Trophoblast cell (in vitro differentiated cells and primary cell): ENCODE measurements at regions not wholly inside any gene's neighbourhood (a gene's known extent, or its start where the extent isn't known, plus 50 kb on each side); places are given as distances from the start of the nearest gene placed in this dataset.

Experiments
- DNase-seq, 2 donors: peaks; one replicate each; pipeline ENCODE4 v3.0.0-alpha.2; 2016
- H2AFZ ChIP-seq: 2 replicates; pipeline ENCODE4 v1.6.1; 2013; ENCODE audit warnings: low read length, moderate library complexity, mild to moderate bottlenecking; ENCODE audit not compliant: insufficient read depth, poor library complexity
- H2AK5ac ChIP-seq: 2 replicates; pipeline ENCODE4 v1.6.1; 2013; ENCODE audit warnings: mild to moderate bottlenecking, low read length
- H2BK120ac ChIP-seq: 2 replicates; pipeline ENCODE4 v1.6.1; 2013; ENCODE audit warnings: low read length, mild to moderate bottlenecking, moderate library complexity; ENCODE audit not compliant: insufficient read depth, poor library complexity
- H2BK12ac ChIP-seq: 2 replicates; pipeline ENCODE4 v1.6.1; 2013; ENCODE audit warnings: mild to moderate bottlenecking, low read length, moderate library complexity
- H2BK5ac ChIP-seq: 2 replicates; pipeline ENCODE4 v1.6.1; 2013; ENCODE audit warnings: low read length, low read depth, moderate library complexity, mild to moderate bottlenecking; ENCODE audit not compliant: poor library complexity
- H3K14ac ChIP-seq: 2 replicates; pipeline ENCODE4 v1.6.1; 2013; ENCODE audit warnings: mild to moderate bottlenecking, low read length
- H3K18ac ChIP-seq: 2 replicates; pipeline ENCODE4 v1.6.1; 2013; ENCODE audit warnings: mild to moderate bottlenecking, low read length
- H3K23ac ChIP-seq: 2 replicates; pipeline ENCODE4 v1.6.1; 2013; ENCODE audit warnings: low read length
- H3K27ac ChIP-seq: 2 replicates; pipeline ENCODE4 v1.5.1; 2013; ENCODE audit warnings: low read depth, mild to moderate bottlenecking, inconsistent platforms, low read length, moderate library complexity
- H3K27me3 ChIP-seq: 2 replicates; pipeline ENCODE4 v1.6.1; 2013; ENCODE audit warnings: inconsistent platforms, mild to moderate bottlenecking, low read length, moderate library complexity; ENCODE audit not compliant: insufficient read depth
- H3K36me3 ChIP-seq, 2 experiments: 1 replicate in 1 of 2; 2 replicates in 1 of 2; pipeline ENCODE4 v1.6.1; 2013; ENCODE audit warnings: low read length in 2 of 2, mild to moderate bottlenecking in 2 of 2, moderate library complexity in 1 of 2; ENCODE audit not compliant: insufficient read depth in 2 of 2, control insufficient read depth in 1 of 2
- H3K4ac ChIP-seq: 2 replicates; pipeline ENCODE4 v1.6.1; 2013; ENCODE audit warnings: low read depth, mild to moderate bottlenecking, low read length, moderate library complexity
- H3K4me1 ChIP-seq, 2 experiments: 1 replicate in 1 of 2; 2 replicates in 1 of 2; pipeline ENCODE4 v1.6.1; 2013; ENCODE audit warnings: low read length in 2 of 2, mild to moderate bottlenecking in 2 of 2, moderate library complexity in 1 of 2; ENCODE audit not compliant: insufficient read depth in 2 of 2, control insufficient read depth in 1 of 2
- H3K4me2 ChIP-seq: 2 replicates; pipeline ENCODE4 v1.6.1; 2013; ENCODE audit warnings: inconsistent platforms, mild to moderate bottlenecking, low read length, moderate library complexity
- H3K4me3 ChIP-seq: 2 replicates; pipeline ENCODE4 v1.5.1; 2013; ENCODE audit warnings: mild to moderate bottlenecking, low read depth, low read length, inconsistent platforms
- H3K79me1 ChIP-seq: one replicate; pipeline ENCODE4 v1.6.1; 2013; ENCODE audit warnings: low read length
- H3K79me2 ChIP-seq: 2 replicates; pipeline ENCODE4 v1.6.1; 2013; ENCODE audit warnings: low read length, mild to moderate bottlenecking; ENCODE audit not compliant: control insufficient read depth, insufficient read depth, poor library complexity
- H3K9ac ChIP-seq: 2 replicates; pipeline ENCODE4 v1.6.1; 2013; ENCODE audit warnings: mild to moderate bottlenecking, low read length
- H3K9me3 ChIP-seq: 2 replicates; pipeline ENCODE4 v1.6.1; 2013; ENCODE audit warnings: low read depth, mild to moderate bottlenecking, control low read depth, inconsistent platforms, low read length; ENCODE audit not compliant: insufficient read depth
- H4K12ac ChIP-seq: 2 replicates; pipeline ENCODE4 v1.6.1; 2013; ENCODE audit warnings: low read depth, mild to moderate bottlenecking, low read length, moderate library complexity
- H4K8ac ChIP-seq: 2 replicates; pipeline ENCODE4 v1.6.1; 2013; ENCODE audit warnings: low read depth, mild to moderate bottlenecking, low read length, moderate library complexity
- H4K91ac ChIP-seq: one replicate; pipeline ENCODE4 v1.6.1; 2013; ENCODE audit warnings: low read depth, mild to moderate bottlenecking, low read length, moderate library complexity
- WGBS: extraction: QIAGEN DNeasy Blood & Tissue Kit; methylation state at CpG from one replicate; pipeline ENCODE4 v1.1.7; 2013; ENCODE audit warnings: missing lambda C conversion rate; ENCODE audit not compliant: insufficient read length, insufficient coverage; ENCODE audit errors: extremely low coverage; 5-methylcytosine and 5-hydroxymethylcytosine counted together

GRCh38 chr6:66390393-66390792 is 683.4 kb upstream of the EYS start:
- Histone ChIP-seq H4K91ac (no peak overlapping the region), H3K4me2 (no peak overlapping the region), H3K27me3 (no peaks in the 10 kb centered on the region), H2AK5ac (no peak overlapping the region), H3K18ac (no peak overlapping the region), H2BK5ac (no peak overlapping the region), H3K9me3 (no peaks in the 10 kb centered on the region), H2AFZ (no peak overlapping the region), H3K27ac (no peak overlapping the region), H3K4ac (no peak overlapping the region), H4K8ac (no peak overlapping the region), H3K23ac (no peak overlapping the region), H2BK12ac (no peak overlapping the region), H3K36me3 (no peaks in the 10 kb centered on the region), H4K12ac (no peak overlapping the region), H3K79me2 (no peaks in the 10 kb centered on the region), H3K9ac (no peak overlapping the region), H3K14ac (no peak overlapping the region), H2BK120ac (no peak overlapping the region), H3K4me3 (no peak overlapping the region), H3K4me1 (no peaks in the 10 kb centered on the region), H3K79me1 (no peaks in the 10 kb centered on the region)
- DNase-seq, result no peak
- WGBS, result no CpG with 5 or more reads among the region's 2 CpGs

GRCh38 chr6:66376001-66376400 is 669.0 kb upstream of the EYS start:
- no peak overlapping the region for H2BK5ac ChIP-seq
- H3K23ac ChIP-seq, result no peak overlapping the region

GRCh38 chr6:66369407-66369806 is 662.4 kb upstream of the EYS start:
- Histone ChIP-seq H2BK5ac (no peak overlapping the region), H2BK120ac (no peak overlapping the region), H2AFZ (no peak overlapping the region), H3K4ac (no peak overlapping the region), H3K18ac (no peak overlapping the region), H3K27me3 (no peaks in the 10 kb centered on the region), H4K8ac (no peak overlapping the region), H2AK5ac (no peak overlapping the region), H4K91ac (no peak overlapping the region), H3K9me3 (no peaks in the 10 kb centered on the region), H3K27ac (no peak overlapping the region), H3K23ac (no peak overlapping the region), H3K79me1 (no peaks in the 10 kb centered on the region), H2BK12ac (no peak overlapping the region), H3K4me1 (no peaks in the 10 kb centered on the region), H3K4me2 (no peak overlapping the region), H3K36me3 (no peaks in the 10 kb centered on the region), H4K12ac (no peak overlapping the region), H3K4me3 (no peak overlapping the region), H3K79me2 (no peaks in the 10 kb centered on the region), H3K14ac (no peak overlapping the region), H3K9ac (no peak overlapping the region)
- no peak for DNase-seq

More at GRCh38 chr6:66376001-66376400, 669.0 kb upstream of the EYS start:
- Histone ChIP-seq H3K4me2 (no peak overlapping the region), H4K91ac (no peak overlapping the region), H2BK120ac (no peak overlapping the region), H2BK12ac (no peak overlapping the region), H3K36me3 (no peaks in the 10 kb centered on the region), H3K4ac (no peak overlapping the region), H2AK5ac (no peak overlapping the region), H3K4me1 (no peaks in the 10 kb centered on the region), H2AFZ (no peak overlapping the region), H3K27me3 (no peaks in the 10 kb centered on the region), H3K14ac (no peak overlapping the region), H4K8ac (no peak overlapping the region), H4K12ac (no peak overlapping the region), H3K18ac (no peak overlapping the region), H3K4me3 (no peak overlapping the region), H3K9me3 (no peaks in the 10 kb centered on the region), H3K79me1 (no peaks in the 10 kb centered on the region), H3K79me2 (no peaks in the 10 kb centered on the region), H3K9ac (no peak overlapping the region), H3K27ac (no peak overlapping the region)
- no peak for DNase-seq
- no CpG with 5 or more reads among the region's 2 CpGs for WGBS

- Histone ChIP-seq H3K23ac (no peak overlapping the region), H3K4me1 (no peaks in the 10 kb centered on the region)
- DNase-seq, result no peak
These were observed 655.9 kb upstream of the EYS start for GRCh38 chr6:66362888-66363287.

More at GRCh38 chr6:66362888-66363287, 655.9 kb upstream of the EYS start:
- no peak overlapping the region for H3K27ac ChIP-seq
- H4K12ac ChIP-seq, result no peak overlapping the region
- no peak overlapping the region for H3K14ac ChIP-seq
- no peak overlapping the region for H3K4me3 ChIP-seq
- H3K18ac ChIP-seq, result no peak overlapping the region
- no peak overlapping the region for H3K4me2 ChIP-seq
- no peak overlapping the region for H2BK5ac ChIP-seq
- no peaks in the 10 kb centered on the region for H3K79me1 ChIP-seq
- no peaks in the 10 kb centered on the region for H3K27me3 ChIP-seq
- H3K4ac ChIP-seq, result no peak overlapping the region
- no peaks in the 10 kb centered on the region for H3K79me2 ChIP-seq
- H4K8ac ChIP-seq, result no peak overlapping the region
- H2BK120ac ChIP-seq, result no peak overlapping the region
- H3K9me3 ChIP-seq, result no peaks in the 10 kb centered on the region
- H2AFZ ChIP-seq, result no peak overlapping the region
- WGBS, result no CpG with 5 or more reads among the region's 6 CpGs
- H3K36me3 ChIP-seq, result no peaks in the 10 kb centered on the region
- no peak overlapping the region for H2BK12ac ChIP-seq
- no peak overlapping the region for H3K9ac ChIP-seq
- H4K91ac ChIP-seq, result no peak overlapping the region
- no peak overlapping the region for H2AK5ac ChIP-seq
